OCI-LY1 (cell line): ENCODE measurements at regions not wholly inside any gene's neighbourhood (a gene's known extent, or its start where the extent isn't known, plus 50 kb on each side); places are given as distances from the start of the nearest gene placed in this dataset.

Experiments used
- H2AFZ ChIP-seq: fragments of 200-600 bp; sonication (generic), shearing (Covaris generic); 2 replicates; pipeline ENCODE4 v1.6.0; 2014; ENCODE audit warnings: antibody characterized with exemption, mild to moderate bottlenecking, low read length
- H3F3A ChIP-seq: fragments of 200-600 bp; sonication (generic), shearing (Covaris generic); 2 replicates; pipeline ENCODE4 v1.6.0; 2014; ENCODE audit warnings: mild to moderate bottlenecking, antibody characterized with exemption, low read length, moderate library complexity; ENCODE audit not compliant: insufficient read depth
- H3K27ac ChIP-seq: fragments of 200-600 bp; sonication (generic); 2 replicates; pipeline ENCODE4 v1.5.1; 2014; ENCODE audit warnings: low read length, mixed run types, mild to moderate bottlenecking, low read depth; ENCODE audit not compliant: poor library complexity, severe bottlenecking
- H3K27me3 ChIP-seq: fragments of 200-600 bp; sonication (generic); 2 replicates; pipeline ENCODE4 v1.6.0; 2014; ENCODE audit warnings: antibody characterized with exemption, mild to moderate bottlenecking, low read length, moderate library complexity; ENCODE audit not compliant: insufficient read depth
- H3K36me3 ChIP-seq: fragments of 200-600 bp; sonication (generic); 2 replicates; pipeline ENCODE4 v1.6.1; 2014; ENCODE audit warnings: mild to moderate bottlenecking, antibody characterized with exemption, low read length, moderate library complexity, mixed read lengths; ENCODE audit not compliant: insufficient read depth
- H3K4me1 ChIP-seq: fragments of 200-600 bp; sonication (generic); 2 replicates; pipeline ENCODE4 v1.5.1; 2014; ENCODE audit warnings: mild to moderate bottlenecking, low read length, moderate library complexity; ENCODE audit not compliant: insufficient read depth, severe bottlenecking
- H3K4me2 ChIP-seq: fragments of 200-600 bp; sonication (generic), shearing (Covaris generic); 2 replicates; pipeline ENCODE4 v1.6.1; 2014; ENCODE audit warnings: low read length
- H3K4me3 ChIP-seq: fragments of 200-600 bp; sonication (generic); 2 replicates; pipeline ENCODE4 v1.5.1; 2014; ENCODE audit warnings: low read length, low read depth, mild to moderate bottlenecking, mixed read lengths; ENCODE audit not compliant: poor library complexity, severe bottlenecking
- H3K79me2 ChIP-seq: fragments of 200-600 bp; shearing (Covaris generic); 2 replicates; pipeline ENCODE4 v1.6.1; 2016; ENCODE audit warnings: mixed run types, low read length, mixed read lengths; ENCODE audit not compliant: insufficient read depth
- H3K9ac ChIP-seq: fragments of 200-600 bp; sonication (generic), shearing (Covaris generic); 2 replicates; pipeline ENCODE4 v1.6.1; 2014; ENCODE audit warnings: mild to moderate bottlenecking, low read length, mixed read lengths
- H3K9me2 ChIP-seq: fragments of 200-600 bp; sonication (generic), shearing (Covaris generic); 2 replicates; pipeline ENCODE4 v1.6.1; 2014; ENCODE audit warnings: low read depth, mild to moderate bottlenecking, low read length, mixed read lengths
- H3K9me3 ChIP-seq: fragments of 200-600 bp; shearing (Covaris generic); 2 replicates; pipeline ENCODE4 v1.6.1; 2014; ENCODE audit warnings: low read length, mixed read lengths
- H4K20me1 ChIP-seq: fragments of 200-600 bp; sonication (generic), shearing (Covaris generic); 2 replicates; pipeline ENCODE4 v1.6.0; 2016; ENCODE audit warnings: mild to moderate bottlenecking, low read length; ENCODE audit not compliant: insufficient read depth
- CTCF ChIP-seq: fragments of 200-600 bp; sonication (generic), shearing (Covaris generic); IDR thresholded peaks from 2 replicates; pipeline ENCODE4 v1.5.1; 2017; ENCODE audit warnings: mild to moderate bottlenecking, antibody characterized with exemption, low read length, moderate library complexity, mixed read lengths
- EZH2 ChIP-seq: fragments of 200-600 bp; sonication (generic), shearing (Covaris generic); IDR thresholded peaks from 2 replicates; pipeline ENCODE4 v1.8.0; 2017; ENCODE audit warnings: borderline replicate concordance, mixed run types, mild to moderate bottlenecking, antibody characterized with exemption, low read length, moderate library complexity, mixed read lengths

DNA sequence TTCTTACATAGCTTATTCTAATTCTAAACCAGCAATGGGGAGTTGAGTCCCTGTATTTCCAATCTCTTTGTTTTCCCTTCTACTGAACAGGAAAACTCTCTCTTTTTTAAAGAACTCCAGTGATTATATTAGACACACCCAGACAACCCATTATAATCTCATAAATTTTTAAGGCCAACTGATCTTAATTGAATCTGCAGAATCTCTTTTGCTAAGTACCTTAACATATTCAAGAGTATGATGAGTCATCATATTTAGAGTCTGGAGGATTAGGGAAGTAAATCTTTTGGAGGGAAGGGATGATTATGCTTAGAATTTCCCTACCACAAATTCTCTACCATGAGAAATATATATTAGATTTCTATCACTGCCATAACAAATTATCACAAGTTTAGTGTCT is 705.1 kb downstream of the CENPC start:
- no peak for TF ChIP-seq EZH2
- TF ChIP-seq CTCF, result no peak
- no peak overlapping the region for H3K4me3 ChIP-seq
- H3K27me3 ChIP-seq, result no peaks in the 10 kb centered on the region
- no peaks in the 10 kb centered on the region for H3K4me1 ChIP-seq
- H3K9ac ChIP-seq, result no peak overlapping the region
- no peaks in the 10 kb centered on the region for H3K9me3 ChIP-seq
- no peaks in the 10 kb centered on the region for H3K79me2 ChIP-seq
- H3K27ac ChIP-seq, result no peak overlapping the region
- no peaks in the 10 kb centered on the region for H4K20me1 ChIP-seq
- no peaks in the 10 kb centered on the region for H3K36me3 ChIP-seq
- H3F3A ChIP-seq, result no peaks in the 10 kb centered on the region
- no peak overlapping the region for H2AFZ ChIP-seq
- H3K4me2 ChIP-seq, result no peak overlapping the region
- no peaks in the 10 kb centered on the region; the same call in 1 of the 2 replicates for H3K9me2 ChIP-seq

DNA sequence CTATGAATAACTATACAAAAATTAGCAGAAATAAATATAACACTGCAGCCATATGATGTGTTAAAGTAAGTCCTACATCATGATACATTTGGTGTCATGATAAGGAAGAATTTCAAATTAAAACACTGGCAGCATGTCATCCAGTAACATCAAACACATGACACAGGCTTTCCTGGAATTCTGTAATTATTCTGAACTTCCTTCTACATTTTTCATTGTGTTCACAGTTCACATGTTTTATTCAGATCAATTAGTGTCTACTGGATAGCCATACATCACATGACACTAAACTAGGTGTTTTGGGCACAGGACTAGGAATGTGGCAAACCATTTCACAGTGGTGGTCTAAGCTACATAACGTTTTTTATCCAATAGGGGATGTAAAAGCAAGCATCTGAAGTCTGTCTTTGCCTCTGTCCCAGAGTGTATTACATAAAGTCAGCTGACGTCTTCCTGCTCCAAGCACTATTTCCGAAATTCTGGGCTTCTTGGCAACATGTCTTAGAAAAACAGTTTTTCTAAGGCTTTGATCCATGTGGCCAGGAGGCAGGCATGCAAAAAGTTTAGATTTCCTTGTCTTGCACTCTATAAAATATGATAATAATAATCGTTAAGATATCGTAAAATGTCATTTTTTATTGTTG is 707.9 kb downstream of the CENPC start:
- Histone ChIP-seq H3K4me1 (no peaks in the 10 kb centered on the region), H3K9me2 (no peaks in the 10 kb centered on the region; the same call in 1 of the 2 replicates), H3K4me3 (no peak overlapping the region), H3K9me3 (no peaks in the 10 kb centered on the region), H3K27me3 (no peaks in the 10 kb centered on the region), H3K27ac (no peak overlapping the region), H4K20me1 (no peaks in the 10 kb centered on the region), H2AFZ (no peak overlapping the region), H3K9ac (no peak overlapping the region), H3K4me2 (no peak overlapping the region), H3K79me2 (no peaks in the 10 kb centered on the region), H3K36me3 (no peaks in the 10 kb centered on the region), H3F3A (no peaks in the 10 kb centered on the region)
- TF ChIP-seq CTCF (no peak), EZH2 (no peak)

DNA sequence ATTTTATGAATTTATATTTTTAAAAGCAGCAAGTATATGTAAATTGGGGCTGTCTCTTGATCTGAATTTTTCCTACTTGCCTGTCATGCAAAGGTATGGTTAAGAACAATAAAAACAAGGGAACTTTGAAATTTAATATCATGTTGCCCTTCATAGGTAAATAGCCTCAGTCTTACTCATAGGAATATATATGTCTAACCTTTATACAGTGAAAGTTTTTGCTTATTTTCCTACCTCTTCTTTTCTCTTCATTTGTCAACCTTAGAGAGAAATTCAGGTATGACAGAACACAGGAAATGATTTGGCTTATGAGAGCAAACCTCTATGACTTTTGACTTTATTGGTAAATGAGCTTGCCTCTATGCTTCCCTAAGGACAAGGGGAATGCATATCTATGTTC is 716.0 kb downstream of the CENPC start:
- no peak overlapping the region for H3K4me3 ChIP-seq
- no peaks in the 10 kb centered on the region for H3K27me3 ChIP-seq
- H2AFZ ChIP-seq, result no peak overlapping the region
- no peaks in the 10 kb centered on the region for H3K79me2 ChIP-seq
- H3K9me3 ChIP-seq, result no peaks in the 10 kb centered on the region
- no peaks in the 10 kb centered on the region for H3K9me2 ChIP-seq
- no peak overlapping the region for H3K9ac ChIP-seq
- H3K27ac ChIP-seq, result no peak overlapping the region
- H3K36me3 ChIP-seq, result no peaks in the 10 kb centered on the region
- TF ChIP-seq EZH2, result no peak
- TF ChIP-seq CTCF, result no peak
- H3K4me2 ChIP-seq, result no peak overlapping the region
- no peaks in the 10 kb centered on the region for H3K4me1 ChIP-seq
- H3F3A ChIP-seq, result no peaks in the 10 kb centered on the region
- no peaks in the 10 kb centered on the region for H4K20me1 ChIP-seq
